HG02623 (cell line): ENCODE measurements at regions not wholly inside any gene's neighbourhood (a gene's known extent, or its start where the extent isn't known, plus 50 kb on each side); places are given as distances from the start of the nearest gene placed in this dataset.
A peak's percentile ranks its signal among the peaks of the same experiment; 100 is the strongest.

ENCODE experiments used
- ATAC-seq: cut with Tn5 transposase; IDR thresholded peaks from one replicate; pipeline ENCODE4 v1.9.1; 2021; ENCODE audit warnings: moderate library complexity; ENCODE audit not compliant: unreplicated experiment

- ATAC-seq, result no peak
These were observed 241.5 kb upstream of the PKDCC start for GRCh38 chr2:41806286-41806685.

GRCh38 chr2:41821167-41821566 is 226.7 kb upstream of the PKDCC start:
- ATAC-seq, result no peak

- no peak for ATAC-seq
These were observed 220.9 kb upstream of the PKDCC start for GRCh38 chr2:41826921-41827320.

- no peak for ATAC-seq
These were observed 220.4 kb upstream of the PKDCC start for GRCh38 chr2:41827354-41827971.

GRCh38 chr2:41828052-41828643 is 219.7 kb upstream of the PKDCC start:
- ATAC-seq, result no peak

- no peak for ATAC-seq
These were observed 218.8 kb upstream of the PKDCC start for GRCh38 chr2:41829052-41829451.

GRCh38 chr2:41830600-41830999 is 217.2 kb upstream of the PKDCC start:
- no peak for ATAC-seq

- no peak for ATAC-seq
These were observed 215.6 kb upstream of the PKDCC start for GRCh38 chr2:41832218-41832617.

- no peak for ATAC-seq
These were observed 212.4 kb upstream of the PKDCC start for GRCh38 chr2:41835401-41835800.

GRCh38 chr2:41836948-41837347 is 210.9 kb upstream of the PKDCC start:
- ATAC-seq, result no peak

GRCh38 chr2:41837610-41838009 is 210.2 kb upstream of the PKDCC start:
- ATAC-seq, result no peak

GRCh38 chr2:41840702-41841551 is 206.9 kb upstream of the PKDCC start:
- ATAC-seq, result peak; percentile 100

GRCh38 chr2:41846962-41847361 is 200.9 kb upstream of the PKDCC start:
- ATAC-seq, result no peak

- no peak for ATAC-seq
These were observed 199.9 kb upstream of the PKDCC start for GRCh38 chr2:41847744-41848441.

GRCh38 chr2:41851554-41851953 is 196.3 kb upstream of the PKDCC start:
- ATAC-seq, result no peak

GRCh38 chr2:41853427-41854191 is 194.2 kb upstream of the PKDCC start:
- ATAC-seq, result no peak

GRCh38 chr2:41854227-41854626 is 193.6 kb upstream of the PKDCC start:
- ATAC-seq, result no peak

- no peak for ATAC-seq
These were observed 190.9 kb upstream of the PKDCC start for GRCh38 chr2:41856946-41857345.

- no peak for ATAC-seq
These were observed 188.0 kb upstream of the PKDCC start for GRCh38 chr2:41859615-41860514.

- no peak for ATAC-seq
These were observed 184.8 kb upstream of the PKDCC start for GRCh38 chr2:41863062-41863461.
